Mesothelial cell of epicardium (in vitro differentiated cells): ENCODE measurements at regions not wholly inside any gene's neighbourhood (a gene's known extent, or its start where the extent isn't known, plus 50 kb on each side); places are given as distances from the start of the nearest gene placed in this dataset.

Experiments used
- DNase-seq, 2 experiments: peaks; one replicate each; pipeline ENCODE4 v3.0.0; 2021; ENCODE audit warnings: low spot score in 2 of 2; ENCODE audit not compliant: unreplicated experiment in 2 of 2
- H3K27ac Mint-ChIP-seq: 2 replicates; pipeline ENCODE4 v1.8.0; 2021; ENCODE audit warnings: mixed read lengths
- H3K27me3 Mint-ChIP-seq: 2 replicates; pipeline ENCODE4 v1.8.0; 2021; ENCODE audit warnings: low read depth, mixed read lengths
- H3K36me3 Mint-ChIP-seq: 2 replicates; pipeline ENCODE4 v1.8.0; 2021; ENCODE audit warnings: mixed read lengths
- H3K4me1 Mint-ChIP-seq: 2 replicates; pipeline ENCODE4 v1.8.0; 2021; ENCODE audit warnings: mixed read lengths
- H3K4me3 Mint-ChIP-seq: 2 replicates; pipeline ENCODE4 v1.8.0; 2021; ENCODE audit warnings: mild to moderate bottlenecking, moderate library complexity, mixed read lengths
- H3K9me3 Mint-ChIP-seq: 2 replicates; pipeline ENCODE4 v1.8.0; 2021; ENCODE audit warnings: mixed read lengths
- CTCF ChIP-seq: fragments of 200-600 bp; sonication (generic); IDR thresholded peaks from one replicate; pipeline ENCODE4 v1.5.0; 2021; ENCODE audit warnings: antibody characterized with exemption; ENCODE audit not compliant: unreplicated experiment

DNA sequence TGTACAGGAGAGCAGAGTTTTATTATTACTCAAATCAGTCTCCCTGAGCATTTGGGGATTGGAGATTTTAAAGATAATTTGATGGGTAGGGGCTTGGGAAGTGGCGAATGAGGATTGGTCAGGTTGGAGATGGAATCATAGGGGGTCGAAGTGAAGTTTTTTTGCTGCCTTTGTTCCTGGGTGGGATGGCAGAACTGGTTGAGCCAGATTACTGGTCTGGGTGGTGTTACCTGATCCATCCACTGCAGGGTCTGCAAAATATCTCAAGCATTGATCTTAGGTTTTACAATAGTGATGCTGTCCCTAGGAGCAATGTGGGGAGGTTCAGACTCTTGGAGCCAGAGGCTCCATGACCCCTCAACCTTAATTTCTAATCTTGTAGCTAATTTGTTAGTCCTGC is 108.8 kb downstream of the BACH1 start:
- peaks cover 19% of the 10 kb centered on the region for H3K4me1 Mint-ChIP-seq
- no peak overlapping the region for H3K4me3 Mint-ChIP-seq
- no peak overlapping the region for H3K27ac Mint-ChIP-seq
- H3K27me3 Mint-ChIP-seq = no peaks in the 10 kb centered on the region
- DNase-seq = no peak
- TF ChIP-seq CTCF = no peak
- H3K9me3 Mint-ChIP-seq = peaks cover 21% of the 10 kb centered on the region
- peaks cover 15% of the 10 kb centered on the region for H3K36me3 Mint-ChIP-seq

- no peak for DNase-seq
- peaks cover 7% of the 10 kb centered on the region for H3K9me3 Mint-ChIP-seq
- H3K4me3 Mint-ChIP-seq = no peak overlapping the region
Measured at GRCh38 chr21:29413683-29414082, 115.0 kb downstream of the BACH1 start.

GRCh38 chr21:29416268-29416667 is 117.5 kb downstream of the BACH1 start:
- Mint-ChIP-seq H3K9me3 (peaks cover 11% of the 10 kb centered on the region), H3K36me3 (peaks cover 7% of the 10 kb centered on the region), H3K4me1 (no peaks in the 10 kb centered on the region), H3K27me3 (no peaks in the 10 kb centered on the region), H3K27ac (no peak overlapping the region), H3K4me3 (no peak overlapping the region)
- DNase-seq = no peak
- no peak for TF ChIP-seq CTCF

More at GRCh38 chr21:29413683-29414082, 115.0 kb downstream of the BACH1 start:
- Mint-ChIP-seq H3K27ac (no peak overlapping the region), H3K36me3 (peaks cover 6% of the 10 kb centered on the region), H3K4me1 (peaks cover 10% of the 10 kb centered on the region), H3K27me3 (no peaks in the 10 kb centered on the region)
- no peak for TF ChIP-seq CTCF

GRCh38 chr21:29418813-29419212 is 120.1 kb downstream of the BACH1 start:
- Mint-ChIP-seq H3K4me1 (peaks cover 11% of the 10 kb centered on the region), H3K27me3 (no peaks in the 10 kb centered on the region), H3K4me3 (no peak overlapping the region), H3K27ac (no peak overlapping the region), H3K9me3 (peaks cover 11% of the 10 kb centered on the region), H3K36me3 (peaks cover 7% of the 10 kb centered on the region)
- no peak for TF ChIP-seq CTCF
- DNase-seq = no peak

DNA sequence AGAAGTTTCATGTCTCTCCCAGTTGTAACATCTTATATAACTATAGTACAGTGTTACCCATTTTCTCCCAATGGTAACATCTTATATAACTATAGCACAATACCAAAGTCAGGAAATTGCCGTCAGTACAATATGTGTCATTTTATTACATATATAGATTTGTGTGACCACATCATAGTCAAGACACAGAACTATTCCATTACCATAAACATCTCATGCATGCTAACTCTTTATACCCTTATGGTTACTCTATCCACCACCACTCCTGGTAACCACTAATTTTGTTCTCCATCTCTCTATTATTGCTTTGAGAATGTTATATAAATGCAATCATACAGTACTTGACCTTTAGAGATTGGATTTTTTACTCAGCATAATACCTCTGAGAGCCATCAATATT is 120.7 kb downstream of the BACH1 start:
- peaks cover 7% of the 10 kb centered on the region for H3K36me3 Mint-ChIP-seq
- H3K4me1 Mint-ChIP-seq = peaks cover 12% of the 10 kb centered on the region
- H3K27me3 Mint-ChIP-seq = no peaks in the 10 kb centered on the region
- no peak overlapping the region for H3K4me3 Mint-ChIP-seq
- no peak overlapping the region for H3K27ac Mint-ChIP-seq
- H3K9me3 Mint-ChIP-seq = peaks cover 11% of the 10 kb centered on the region
- no peak for TF ChIP-seq CTCF
- DNase-seq = no peak

DNA sequence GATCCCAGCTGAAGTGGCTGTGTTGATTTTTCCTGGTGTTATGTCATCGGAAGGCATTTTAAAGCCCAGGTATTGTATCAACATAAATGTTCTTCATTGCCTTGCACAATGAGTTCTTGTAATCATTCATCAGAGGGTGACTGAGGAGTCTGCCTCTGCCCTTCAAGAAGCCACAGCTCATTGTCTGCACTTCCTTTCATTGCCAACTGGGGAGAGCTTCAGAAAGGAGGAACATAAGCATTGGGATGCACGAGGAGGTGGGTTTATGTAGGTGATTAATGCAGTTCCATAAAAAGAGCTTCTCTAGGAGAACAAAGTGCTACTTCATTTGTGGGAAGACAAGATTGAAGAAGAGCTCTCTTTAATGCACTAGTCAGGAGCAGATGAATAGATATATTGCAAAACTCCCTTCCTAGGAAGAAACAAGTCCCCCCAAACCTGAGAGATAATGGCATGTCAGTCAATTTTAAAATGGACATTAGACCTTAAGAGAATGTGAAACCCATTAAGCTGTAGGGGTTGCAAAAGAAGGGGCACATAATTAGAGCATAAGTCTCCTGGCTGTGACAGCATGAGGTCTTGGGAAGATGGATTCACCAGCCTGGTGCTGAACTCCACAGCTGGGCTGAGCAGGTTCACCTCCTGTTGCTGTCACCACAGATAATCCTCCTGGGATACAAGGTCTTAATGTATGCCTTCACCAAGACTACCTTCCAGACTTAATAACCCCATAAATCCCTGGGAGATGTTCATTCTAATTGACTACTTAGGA is 124.6 kb downstream of the BACH1 start:
- no peak for DNase-seq
- Mint-ChIP-seq H3K27me3 (no peaks in the 10 kb centered on the region), H3K36me3 (peaks cover 6% of the 10 kb centered on the region), H3K4me1 (peaks cover 18% of the 10 kb centered on the region), H3K4me3 (no peak overlapping the region), H3K9me3 (peaks cover 11% of the 10 kb centered on the region), H3K27ac (no peak overlapping the region)
- TF ChIP-seq CTCF = no peak
